ENCODE measurements at regions not wholly inside any gene's neighbourhood (a gene's known extent, or its start where the extent isn't known, plus 50 kb on each side); places are given as distances from the start of the nearest gene placed in this dataset.
A peak's percentile ranks its signal among the peaks of the same experiment; 100 is the strongest.
"Not testable (repeated sequence)": the region's sequence is repeated elsewhere in the genome, so short reads cannot be mapped to it uniquely, and the experiment has no call there.

- Histone ChIP-seq H3K36me3 (ENCODE audit: control insufficient read depth in 4 of 4, insufficient read depth in 4 of 4, low read length in 3 of 4) (no peaks in the 10 kb centered on the region), H3K4me3 (ENCODE audit: control insufficient read depth in 1 of 7, extremely low read depth in 1 of 7, insufficient read depth in 4 of 7, low read depth in 2 of 7, low read length in 6 of 7) (no peak overlapping the region), H3K9me3 (ENCODE audit: control extremely low read depth in 1 of 5, control insufficient read depth in 4 of 5, insufficient read depth in 2 of 5, low read depth in 1 of 5, low read length in 4 of 5) (peaks cover 0 to 1% (median 0%) of the 10 kb centered on the region in 5 experiments), H3K27ac (ENCODE audit: insufficient read depth in 1 of 2, low read depth in 1 of 2, low read length in 2 of 2, poor library complexity in 1 of 2, severe bottlenecking in 2 of 2) (no peak overlapping the region), H3K4me1 (ENCODE audit: control extremely low read depth in 1 of 4, control insufficient read depth in 4 of 4, insufficient read depth in 4 of 4, low read length in 3 of 4) (no peaks in the 10 kb centered on the region), H3K27me3 (replicated peaks in 2 of 5; ENCODE audit: control insufficient read depth in 4 of 5, insufficient read depth in 5 of 5, low read length in 4 of 5) (no peaks in the 10 kb centered on the region)
- ChIA-PET CTCF (no interaction called here), POLR2A (no interaction called here)
- no peak for DNase-seq
- WGBS (ENCODE audit: insufficient coverage), result no CpG with 5 or more reads among the region's 1 CpG
Measured at GRCh38 chr6:48977573-48977972, 485.5 kb downstream of the MMUT start.

- POLR2A ChIA-PET, result no interaction called here
- H3K27ac ChIP-seq (ENCODE audit: insufficient read depth in 1 of 2, low read depth in 1 of 2, low read length in 2 of 2, poor library complexity in 1 of 2, severe bottlenecking in 2 of 2), result no peak overlapping the region
- no peaks in the 10 kb centered on the region for H3K4me1 ChIP-seq (ENCODE audit: control extremely low read depth in 1 of 4, control insufficient read depth in 4 of 4, insufficient read depth in 4 of 4, low read length in 3 of 4)
- DNase-seq, result no peak
- WGBS (ENCODE audit: insufficient coverage), result no CpG with 5 or more reads among the region's 1 CpG
- no peaks in the 10 kb centered on the region for H3K27me3 ChIP-seq (replicated peaks in 2 of 5; ENCODE audit: control insufficient read depth in 4 of 5, insufficient read depth in 5 of 5, low read length in 4 of 5)
- H3K4me3 ChIP-seq (ENCODE audit: control insufficient read depth in 1 of 7, extremely low read depth in 1 of 7, insufficient read depth in 4 of 7, low read depth in 2 of 7, low read length in 6 of 7), result no peak overlapping the region
- H3K36me3 ChIP-seq (ENCODE audit: control insufficient read depth in 4 of 4, insufficient read depth in 4 of 4, low read length in 3 of 4), result no peaks in the 10 kb centered on the region
- CTCF ChIA-PET, result no interaction called here
- peaks cover 0 to 1% (median 0%) of the 10 kb centered on the region in 5 experiments for H3K9me3 ChIP-seq (ENCODE audit: control extremely low read depth in 1 of 5, control insufficient read depth in 4 of 5, insufficient read depth in 2 of 5, low read depth in 1 of 5, low read length in 4 of 5)
Measured at GRCh38 chr6:48973491-48973890, 489.6 kb downstream of the MMUT start.

GRCh38 chr6:48961781-48962415 lies 501.2 kb downstream of the MMUT start:
- Histone ChIP-seq H3K36me3 (ENCODE audit: control insufficient read depth in 4 of 4, insufficient read depth in 4 of 4, low read length in 3 of 4) (no peaks in the 10 kb centered on the region), H3K27ac (ENCODE audit: insufficient read depth in 1 of 2, low read depth in 1 of 2, low read length in 2 of 2, poor library complexity in 1 of 2, severe bottlenecking in 2 of 2) (no peak overlapping the region), H3K4me3 (ENCODE audit: control insufficient read depth in 1 of 7, extremely low read depth in 1 of 7, insufficient read depth in 4 of 7, low read depth in 2 of 7, low read length in 6 of 7) (no peak overlapping the region), H3K9me3 (ENCODE audit: control extremely low read depth in 1 of 5, control insufficient read depth in 4 of 5, insufficient read depth in 2 of 5, low read depth in 1 of 5, low read length in 4 of 5) (no peaks in the 10 kb centered on the region), H3K27me3 (replicated peaks in 2 of 5; ENCODE audit: control insufficient read depth in 4 of 5, insufficient read depth in 5 of 5, low read length in 4 of 5) (no peaks in the 10 kb centered on the region), H3K4me1 (ENCODE audit: control extremely low read depth in 1 of 4, control insufficient read depth in 4 of 4, insufficient read depth in 4 of 4, low read length in 3 of 4) (no peaks in the 10 kb centered on the region)
- WGBS (ENCODE audit: insufficient coverage), result 100% methylated on average over 3 of the region's 4 CpGs
- ChIA-PET POLR2A (no interaction called here), CTCF (no interaction called here)
- DNase-seq, result no peak

- ChIA-PET CTCF (no interaction called here), POLR2A (no interaction called here)
- no peaks in the 10 kb centered on the region for H3K9me3 ChIP-seq (ENCODE audit: control extremely low read depth in 1 of 5, control insufficient read depth in 4 of 5, insufficient read depth in 2 of 5, low read depth in 1 of 5, low read length in 4 of 5)
- no peaks in the 10 kb centered on the region for H3K4me1 ChIP-seq (ENCODE audit: control extremely low read depth in 1 of 4, control insufficient read depth in 4 of 4, insufficient read depth in 4 of 4, low read length in 3 of 4)
- H3K27me3 ChIP-seq (replicated peaks in 2 of 5; ENCODE audit: control insufficient read depth in 4 of 5, insufficient read depth in 5 of 5, low read length in 4 of 5), result no peaks in the 10 kb centered on the region
- no peak for DNase-seq
- WGBS (ENCODE audit: insufficient coverage), result 100% methylated on average over 4 of the region's 6 CpGs
- no peak overlapping the region for H3K4me3 ChIP-seq (ENCODE audit: control insufficient read depth in 1 of 7, extremely low read depth in 1 of 7, insufficient read depth in 4 of 7, low read depth in 2 of 7, low read length in 6 of 7)
- H3K36me3 ChIP-seq (ENCODE audit: control insufficient read depth in 4 of 4, insufficient read depth in 4 of 4, low read length in 3 of 4), result no peaks in the 10 kb centered on the region
- no peak overlapping the region for H3K27ac ChIP-seq (ENCODE audit: insufficient read depth in 1 of 2, low read depth in 1 of 2, low read length in 2 of 2, poor library complexity in 1 of 2, severe bottlenecking in 2 of 2)
Measured at GRCh38 chr6:48959251-48960060, 503.6 kb downstream of the MMUT start.

GRCh38 chr6:48957781-48958180 lies 505.3 kb downstream of the MMUT start:
- no peak overlapping the region for H3K4me3 ChIP-seq (ENCODE audit: control insufficient read depth in 1 of 7, extremely low read depth in 1 of 7, insufficient read depth in 4 of 7, low read depth in 2 of 7, low read length in 6 of 7)
- H3K36me3 ChIP-seq (ENCODE audit: control insufficient read depth in 4 of 4, insufficient read depth in 4 of 4, low read length in 3 of 4), result no peaks in the 10 kb centered on the region
- H3K9me3 ChIP-seq (ENCODE audit: control extremely low read depth in 1 of 5, control insufficient read depth in 4 of 5, insufficient read depth in 2 of 5, low read depth in 1 of 5, low read length in 4 of 5), result no peaks in the 10 kb centered on the region
- no peak overlapping the region for H3K27ac ChIP-seq (ENCODE audit: insufficient read depth in 1 of 2, low read depth in 1 of 2, low read length in 2 of 2, poor library complexity in 1 of 2, severe bottlenecking in 2 of 2)
- ChIA-PET CTCF (no interaction called here), POLR2A (no interaction called here)
- DNase-seq, result no peak
- 91% methylated on average over 4 of the region's 5 CpGs for WGBS (ENCODE audit: insufficient coverage)
- no peaks in the 10 kb centered on the region for H3K27me3 ChIP-seq (replicated peaks in 2 of 5; ENCODE audit: control insufficient read depth in 4 of 5, insufficient read depth in 5 of 5, low read length in 4 of 5)
- no peaks in the 10 kb centered on the region for H3K4me1 ChIP-seq (ENCODE audit: control extremely low read depth in 1 of 4, control insufficient read depth in 4 of 4, insufficient read depth in 4 of 4, low read length in 3 of 4)

GRCh38 chr6:48951917-48952316 lies 511.1 kb downstream of the MMUT start:
- Histone ChIP-seq H3K27me3 (replicated peaks in 2 of 5; ENCODE audit: control insufficient read depth in 4 of 5, insufficient read depth in 5 of 5, low read length in 4 of 5) (no peaks in the 10 kb centered on the region), H3K27ac (ENCODE audit: insufficient read depth in 1 of 2, low read depth in 1 of 2, low read length in 2 of 2, poor library complexity in 1 of 2, severe bottlenecking in 2 of 2) (no peak overlapping the region), H3K36me3 (ENCODE audit: control insufficient read depth in 4 of 4, insufficient read depth in 4 of 4, low read length in 3 of 4) (no peaks in the 10 kb centered on the region), H3K4me1 (ENCODE audit: control extremely low read depth in 1 of 4, control insufficient read depth in 4 of 4, insufficient read depth in 4 of 4, low read length in 3 of 4) (no peaks in the 10 kb centered on the region), H3K4me3 (ENCODE audit: control insufficient read depth in 1 of 7, extremely low read depth in 1 of 7, insufficient read depth in 4 of 7, low read depth in 2 of 7, low read length in 6 of 7) (no peak overlapping the region), H3K9me3 (ENCODE audit: control extremely low read depth in 1 of 5, control insufficient read depth in 4 of 5, insufficient read depth in 2 of 5, low read depth in 1 of 5, low read length in 4 of 5) (no peaks in the 10 kb centered on the region)
- ChIA-PET POLR2A (no interaction called here), CTCF (no interaction called here)
- DNase-seq, result no peak
- WGBS (ENCODE audit: insufficient coverage), result no CpG with 5 or more reads among the region's 2 CpGs

- H3K27me3 ChIP-seq (replicated peaks in 2 of 5; ENCODE audit: control insufficient read depth in 4 of 5, insufficient read depth in 5 of 5, low read length in 4 of 5); CTCF ChIA-PET; H3K4me3 ChIP-seq (ENCODE audit: control insufficient read depth in 1 of 7, extremely low read depth in 1 of 7, insufficient read depth in 4 of 7, low read depth in 2 of 7, low read length in 6 of 7); H3K27ac ChIP-seq (ENCODE audit: insufficient read depth in 1 of 2, low read depth in 1 of 2, low read length in 2 of 2, poor library complexity in 1 of 2, severe bottlenecking in 2 of 2); H3K36me3 ChIP-seq (ENCODE audit: control insufficient read depth in 4 of 4, insufficient read depth in 4 of 4, low read length in 3 of 4); H3K9me3 ChIP-seq (ENCODE audit: control extremely low read depth in 1 of 5, control insufficient read depth in 4 of 5, insufficient read depth in 2 of 5, low read depth in 1 of 5, low read length in 4 of 5); POLR2A ChIA-PET; H3K4me1 ChIP-seq (ENCODE audit: control extremely low read depth in 1 of 4, control insufficient read depth in 4 of 4, insufficient read depth in 4 of 4, low read length in 3 of 4): not testable (repeated sequence)
- DNase-seq, result peak in 1 of 3 donors; percentile 18
- 100% methylated on average over 1 of the region's 4 CpGs for WGBS (ENCODE audit: insufficient coverage)
Measured at GRCh38 chr6:48944276-48944675, 518.8 kb downstream of the MMUT start.
